ENCODE measurements at regions not wholly inside any gene's neighbourhood (a gene's known extent, or its start where the extent isn't known, plus 50 kb on each side); places are given as distances from the start of the nearest gene placed in this dataset.

DNA sequence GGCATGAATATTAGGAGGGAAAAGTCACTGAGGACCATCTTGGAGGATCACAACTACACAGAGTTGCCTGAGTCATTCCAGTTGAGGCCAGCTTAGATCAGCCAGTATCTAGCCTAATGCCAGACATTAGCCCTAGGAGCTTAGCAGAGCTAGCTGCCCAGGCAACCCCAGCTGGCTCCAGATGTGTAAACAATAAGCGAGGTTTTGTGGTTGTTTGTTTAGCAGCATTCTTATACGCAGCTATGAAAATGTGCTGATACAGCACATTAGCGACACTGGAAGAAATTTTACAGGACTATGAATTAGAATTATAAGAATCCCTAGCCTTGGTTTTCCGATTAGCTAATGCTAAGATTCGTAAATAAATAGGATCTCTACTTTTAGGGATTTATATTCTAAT, 59.3 kb downstream of the BTBD3 start:
- no peak for DNase-seq (ENCODE audit: extremely low spot score)
- Histone ChIP-seq H3K27ac (ENCODE audit: low read depth) (no peak overlapping the region), H3K4me1 (ENCODE audit: insufficient read depth) (no peaks in the 10 kb centered on the region), H3K4me3 (ENCODE audit: low read depth, low read length) (no peak overlapping the region), H3K36me3 (ENCODE audit: insufficient read depth) (no peaks in the 10 kb centered on the region)
- 69% methylated on average over 5 of the region's 5 CpGs for WGBS

DNA sequence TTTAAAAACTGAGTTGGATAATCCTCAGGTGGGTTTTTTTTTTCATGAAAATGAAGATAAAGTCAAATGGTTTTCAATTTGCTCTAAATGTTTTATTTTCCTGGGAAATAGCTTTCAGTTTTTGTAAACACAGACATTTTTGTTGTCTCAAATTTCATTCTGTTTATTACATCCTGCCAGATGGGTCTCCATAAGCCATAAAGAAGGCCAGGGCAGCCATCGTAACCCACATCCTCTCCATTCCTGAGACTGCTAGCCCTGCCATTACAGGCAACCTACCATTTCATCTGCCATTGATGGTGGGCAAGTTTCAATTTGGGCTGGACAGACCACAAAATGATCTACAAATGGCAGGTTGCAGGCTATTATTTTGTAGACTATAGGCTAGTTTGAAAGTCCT, 60.8 kb downstream of the BTBD3 start:
- 66% methylated on average over 1 of the region's 1 CpG for WGBS
- DNase-seq (ENCODE audit: extremely low spot score), result no peak
- H3K36me3 ChIP-seq (ENCODE audit: insufficient read depth), result no peaks in the 10 kb centered on the region

DNA sequence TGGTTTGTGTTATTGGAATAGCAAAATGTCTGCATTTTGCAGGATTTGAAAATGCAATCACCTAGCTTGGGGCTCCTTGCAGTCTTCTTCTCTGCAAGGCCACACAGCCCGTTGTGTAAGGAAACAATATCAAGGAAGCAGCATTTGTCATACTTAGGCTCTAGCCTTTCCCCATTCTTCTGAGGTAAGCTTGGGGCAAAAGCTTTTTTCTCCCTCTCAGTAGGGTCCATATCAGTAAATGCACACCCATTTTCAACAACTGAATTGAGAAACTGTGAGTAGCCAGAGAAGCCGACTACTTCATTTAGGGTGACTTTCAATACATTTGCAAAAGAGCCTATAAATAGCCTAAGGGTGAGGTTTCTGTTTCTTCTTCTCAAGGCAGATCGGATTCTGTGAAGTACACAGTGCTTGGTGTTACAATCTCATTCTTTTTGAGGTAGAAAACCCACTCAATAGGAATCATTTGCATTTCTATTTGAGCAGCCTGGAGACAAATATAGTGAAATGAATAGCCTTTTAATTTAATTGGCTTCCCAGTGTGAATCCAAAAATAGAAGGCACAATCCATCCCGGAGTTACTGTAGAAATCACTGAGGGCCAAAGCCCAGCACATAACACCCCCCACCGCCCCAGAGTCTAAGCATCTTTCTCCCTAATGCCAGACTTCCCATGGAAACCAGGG, 61.8 kb downstream of the BTBD3 start:
- Histone ChIP-seq H3K4me3 (ENCODE audit: low read depth, low read length) (no peak overlapping the region), H3K27ac (ENCODE audit: low read depth) (no peak overlapping the region), H3K4me1 (ENCODE audit: insufficient read depth) (no peaks in the 10 kb centered on the region), H3K36me3 (ENCODE audit: insufficient read depth) (no peaks in the 10 kb centered on the region)
- WGBS, result 46% methylated on average over 5 of the region's 5 CpGs
- no peak for DNase-seq (ENCODE audit: extremely low spot score)

More for the DNA sequence above, 60.8 kb downstream of the BTBD3 start:
- H3K4me1 ChIP-seq (ENCODE audit: insufficient read depth), result no peaks in the 10 kb centered on the region
- H3K4me3 ChIP-seq (ENCODE audit: low read depth, low read length), result no peak overlapping the region
- no peak overlapping the region for H3K27ac ChIP-seq (ENCODE audit: low read depth)

DNA sequence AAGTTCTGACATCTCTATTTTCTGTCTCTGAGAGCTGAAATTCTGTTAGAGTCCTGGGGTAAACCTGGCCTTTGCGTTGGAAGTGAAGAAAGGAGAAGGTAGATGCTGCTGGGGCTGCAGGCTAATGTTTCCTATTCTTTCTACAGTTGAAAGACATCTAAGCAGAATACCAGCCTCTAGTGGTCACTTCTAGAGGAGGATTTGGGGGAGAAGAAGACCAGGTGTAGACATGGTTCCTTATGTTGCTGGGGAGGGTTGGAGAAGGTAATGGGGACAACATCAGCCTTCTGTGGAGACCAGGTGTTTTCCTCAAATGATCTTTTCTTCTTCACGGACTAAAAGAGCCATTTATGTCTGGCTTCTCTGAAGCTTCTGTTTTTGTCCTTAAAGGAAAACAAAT, 62.6 kb downstream of the BTBD3 start:
- no peak for DNase-seq (ENCODE audit: extremely low spot score)
- H3K4me1 ChIP-seq (ENCODE audit: insufficient read depth), result no peaks in the 10 kb centered on the region
- WGBS, result 50% methylated on average over 2 of the region's 2 CpGs
- no peaks in the 10 kb centered on the region for H3K36me3 ChIP-seq (ENCODE audit: insufficient read depth)
- no peak overlapping the region for H3K4me3 ChIP-seq (ENCODE audit: low read depth, low read length)
- no peak overlapping the region for H3K27ac ChIP-seq (ENCODE audit: low read depth)

DNA sequence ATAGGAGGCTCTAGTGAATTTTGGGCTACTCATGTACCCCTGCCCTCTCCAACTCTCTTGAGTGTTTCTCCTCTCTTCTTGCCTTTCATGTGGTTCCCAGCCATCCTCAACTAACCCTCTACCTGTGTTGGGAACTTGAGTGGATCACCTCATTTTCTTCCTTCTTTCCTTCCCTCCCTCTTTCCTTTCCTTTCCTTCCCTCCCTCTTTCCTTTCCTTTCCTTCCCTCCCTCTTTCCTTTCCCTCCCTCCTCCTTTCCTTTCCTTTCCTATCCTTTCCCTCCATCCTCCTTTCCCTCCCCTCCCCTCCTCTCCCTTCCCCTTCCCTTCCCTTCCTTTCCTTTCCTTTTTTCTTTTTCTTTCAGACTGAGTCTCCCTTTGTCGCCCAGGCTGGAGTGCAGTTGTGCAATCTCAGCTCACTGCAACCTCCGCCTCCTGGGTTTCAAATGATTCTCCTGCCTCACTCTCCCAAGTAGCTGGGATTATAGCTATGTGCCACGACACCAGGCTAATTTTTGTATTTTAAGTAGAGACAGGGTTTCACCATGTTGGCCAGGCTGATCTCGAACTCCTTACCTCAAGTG, 63.8 kb downstream of the BTBD3 start:
- WGBS, result 94% methylated on average over 4 of the region's 4 CpGs
- Histone ChIP-seq H3K4me1 (ENCODE audit: insufficient read depth) (no peaks in the 10 kb centered on the region), H3K27ac (ENCODE audit: low read depth) (no peak overlapping the region), H3K4me3 (ENCODE audit: low read depth, low read length) (no peak overlapping the region), H3K36me3 (ENCODE audit: insufficient read depth) (no peaks in the 10 kb centered on the region)
- no peak for DNase-seq (ENCODE audit: extremely low spot score)

DNA sequence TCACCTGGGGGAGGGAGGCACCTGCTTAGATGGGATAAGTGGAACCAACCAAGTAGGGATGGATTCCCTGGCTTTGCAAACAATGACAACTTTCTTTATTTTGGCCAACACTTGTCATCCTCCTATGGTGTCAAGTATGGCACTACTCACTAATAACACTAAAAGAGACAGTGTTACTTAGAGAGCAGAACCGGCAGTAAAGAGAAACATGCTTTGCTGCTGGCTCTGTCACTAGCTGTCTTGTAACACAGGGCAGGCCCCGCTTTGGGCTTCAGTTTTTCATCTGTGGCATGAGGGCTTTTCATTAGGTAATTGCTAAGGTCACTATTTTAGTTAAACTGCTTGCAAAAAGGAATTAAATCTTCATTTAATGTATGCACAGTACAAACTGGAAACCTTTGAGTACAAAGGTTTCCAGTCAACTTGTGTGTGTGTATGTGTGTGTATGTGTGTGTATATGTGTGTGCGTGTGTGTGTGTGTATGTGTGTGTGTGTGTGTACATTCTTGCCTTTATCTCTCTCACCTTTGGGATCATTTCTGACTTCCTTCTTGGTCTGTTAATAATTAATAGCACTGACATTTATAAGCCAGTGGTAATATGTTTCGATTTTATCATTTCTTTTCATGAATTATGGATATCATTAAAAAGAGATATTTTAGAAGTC, 64.7 kb downstream of the BTBD3 start:
- Histone ChIP-seq H3K4me3 (ENCODE audit: low read depth, low read length) (no peak overlapping the region), H3K36me3 (ENCODE audit: insufficient read depth) (no peaks in the 10 kb centered on the region), H3K27ac (ENCODE audit: low read depth) (no peak overlapping the region), H3K4me1 (ENCODE audit: insufficient read depth) (no peaks in the 10 kb centered on the region)
- DNase-seq (ENCODE audit: extremely low spot score), result no peak
- 70% methylated on average over 4 of the region's 4 CpGs for WGBS

DNA sequence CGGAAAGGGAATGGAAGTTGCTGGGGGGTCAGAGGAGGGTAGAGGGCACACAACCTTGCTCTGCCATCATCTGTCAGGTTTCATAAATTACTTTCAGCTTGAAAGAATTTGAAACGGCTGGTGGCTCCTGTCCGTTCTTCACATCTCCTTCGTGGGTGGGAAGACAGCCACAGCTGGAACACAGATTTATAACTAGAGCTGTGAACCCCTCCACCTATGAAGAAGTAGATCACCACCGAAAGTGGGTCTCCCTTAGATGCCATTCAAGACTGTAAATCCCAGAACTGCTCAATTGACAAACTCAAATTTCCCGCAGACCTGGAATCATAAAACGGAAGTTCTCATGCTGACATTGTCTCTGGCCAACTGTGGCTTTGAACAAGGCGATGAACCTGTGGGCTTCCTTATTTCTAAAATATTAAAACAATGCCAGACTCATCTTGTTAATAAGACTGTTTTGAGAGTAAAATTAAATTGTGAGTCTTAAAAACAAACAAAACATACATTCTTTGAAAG, 65.3 kb downstream of the BTBD3 start:
- 87% methylated on average over 8 of the region's 8 CpGs for WGBS

DNA sequence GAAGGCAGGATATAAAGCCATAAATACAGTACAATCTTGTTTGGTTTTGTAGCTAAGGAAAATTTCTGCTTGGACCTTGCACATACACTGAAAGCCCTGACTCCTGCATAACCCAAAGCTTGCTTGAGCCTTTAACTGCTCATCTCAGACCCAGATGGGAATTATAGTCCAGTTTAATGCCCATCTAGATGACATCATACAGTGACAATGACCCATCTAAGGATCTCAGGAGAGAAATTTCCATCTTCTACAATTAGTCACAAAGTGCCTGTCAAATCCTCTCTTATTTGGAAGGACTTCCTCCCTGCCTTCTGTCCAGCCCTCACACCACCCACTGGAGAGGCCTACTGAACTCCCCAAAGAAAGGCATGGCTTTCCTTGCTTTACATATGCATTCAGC, 69.3 kb downstream of the BTBD3 start:
- DNase-seq (ENCODE audit: extremely low spot score), result no peak
- H3K4me3 ChIP-seq (ENCODE audit: low read depth, low read length), result no peak overlapping the region

More for the DNA sequence above, 65.3 kb downstream of the BTBD3 start:
- Histone ChIP-seq H3K4me1 (ENCODE audit: insufficient read depth) (no peaks in the 10 kb centered on the region), H3K36me3 (ENCODE audit: insufficient read depth) (no peaks in the 10 kb centered on the region), H3K4me3 (ENCODE audit: low read depth, low read length) (no peak overlapping the region), H3K27ac (ENCODE audit: low read depth) (no peak overlapping the region)
- DNase-seq (ENCODE audit: extremely low spot score), result no peak

DNA sequence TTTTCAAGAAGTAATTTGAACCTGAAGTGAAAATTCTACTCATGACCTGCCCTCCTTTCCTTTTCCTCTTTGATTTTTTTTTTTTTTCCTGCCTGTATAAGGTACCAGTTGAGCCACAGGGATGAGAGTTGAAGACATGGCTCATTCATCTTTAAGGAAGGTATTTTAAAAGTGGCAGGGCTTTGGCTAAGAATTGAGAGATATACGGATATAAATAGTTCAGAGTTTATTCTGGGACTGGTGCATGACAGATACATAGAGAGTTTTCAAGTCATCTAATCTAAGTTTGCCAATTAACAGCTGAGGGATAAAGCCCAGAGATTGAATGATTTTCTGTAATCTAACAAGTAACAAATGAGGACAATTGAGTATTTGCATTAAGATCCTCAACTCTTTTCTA, 69.8 kb downstream of the BTBD3 start:
- DNase-seq (ENCODE audit: extremely low spot score), result no peak
- H3K36me3 ChIP-seq (ENCODE audit: insufficient read depth), result no peaks in the 10 kb centered on the region
- WGBS, result 52% methylated on average over 1 of the region's 1 CpG

More for the DNA sequence above, 69.3 kb downstream of the BTBD3 start:
- H3K4me1 ChIP-seq (ENCODE audit: insufficient read depth), result no peaks in the 10 kb centered on the region
- H3K27ac ChIP-seq (ENCODE audit: low read depth), result no peak overlapping the region
- H3K36me3 ChIP-seq (ENCODE audit: insufficient read depth), result no peaks in the 10 kb centered on the region

DNA sequence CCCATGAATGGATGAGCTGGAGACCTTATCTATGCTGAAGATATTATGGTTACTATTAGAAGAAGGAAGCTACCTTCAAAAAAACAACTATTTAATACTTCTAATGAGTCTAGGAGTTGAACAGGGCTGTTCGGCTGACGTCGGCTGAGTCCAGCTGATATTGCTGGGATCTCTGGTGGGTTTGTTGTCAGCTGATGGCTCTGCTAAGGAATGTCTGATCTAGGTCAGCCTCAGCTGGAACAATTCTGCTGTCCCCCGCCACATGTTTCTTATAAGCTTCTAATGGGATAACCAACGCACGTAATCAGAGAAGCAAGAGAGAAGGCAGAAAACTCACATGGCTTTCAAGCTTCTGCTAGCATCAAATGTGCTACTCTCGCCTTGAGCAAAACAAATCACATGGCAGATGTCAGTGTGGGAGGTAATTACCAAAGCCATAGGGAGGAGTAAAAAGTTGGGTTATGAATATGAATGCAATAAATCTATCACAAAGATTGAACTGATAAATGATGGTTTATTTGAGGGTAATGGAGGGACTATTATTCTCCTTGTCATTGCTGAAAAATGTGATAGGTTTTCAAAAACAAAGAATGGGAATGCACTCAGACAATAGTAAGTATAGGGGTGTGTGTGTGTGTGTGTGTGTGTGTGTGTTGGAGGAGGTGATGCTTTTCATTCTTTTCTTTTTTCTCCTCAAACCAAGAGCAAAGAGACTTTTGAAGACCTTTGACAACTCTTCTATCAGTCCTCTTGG, 71.5 kb downstream of the BTBD3 start:
- WGBS, result 92% methylated on average over 7 of the region's 7 CpGs
- no peak for DNase-seq (ENCODE audit: extremely low spot score)
- Histone ChIP-seq H3K4me1 (ENCODE audit: insufficient read depth) (no peaks in the 10 kb centered on the region), H3K4me3 (ENCODE audit: low read depth, low read length) (no peak overlapping the region), H3K27ac (ENCODE audit: low read depth) (no peak overlapping the region), H3K36me3 (ENCODE audit: insufficient read depth) (no peaks in the 10 kb centered on the region)

More for the DNA sequence above, 69.8 kb downstream of the BTBD3 start:
- Histone ChIP-seq H3K4me1 (ENCODE audit: insufficient read depth) (no peaks in the 10 kb centered on the region), H3K27ac (ENCODE audit: low read depth) (no peak overlapping the region), H3K4me3 (ENCODE audit: low read depth, low read length) (no peak overlapping the region)

DNA sequence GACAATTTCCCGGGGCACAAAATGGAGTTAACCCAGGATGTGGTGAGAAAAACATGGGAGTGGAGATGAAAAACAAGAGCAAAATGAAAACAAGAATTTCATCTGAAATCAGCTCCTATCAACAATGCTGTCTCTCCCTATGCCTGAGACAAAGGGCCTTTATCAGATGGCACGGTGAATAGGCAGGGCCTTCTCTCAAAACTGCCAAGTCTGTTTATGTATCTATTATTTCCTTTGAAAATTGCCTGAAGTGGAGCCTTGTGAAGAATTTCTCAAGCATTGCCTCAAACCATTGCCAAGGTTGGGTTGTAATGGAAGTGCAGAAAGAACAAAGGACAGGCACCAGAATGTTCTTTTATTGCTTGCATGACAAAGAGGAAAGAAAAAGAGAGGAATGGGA, 74.7 kb downstream of the BTBD3 start:
- 82% methylated on average over 2 of the region's 2 CpGs for WGBS
- Histone ChIP-seq H3K27ac (ENCODE audit: low read depth) (no peak overlapping the region), H3K36me3 (ENCODE audit: insufficient read depth) (no peaks in the 10 kb centered on the region), H3K4me3 (ENCODE audit: low read depth, low read length) (no peak overlapping the region), H3K4me1 (ENCODE audit: insufficient read depth) (no peaks in the 10 kb centered on the region)
- DNase-seq (ENCODE audit: extremely low spot score), result no peak

DNA sequence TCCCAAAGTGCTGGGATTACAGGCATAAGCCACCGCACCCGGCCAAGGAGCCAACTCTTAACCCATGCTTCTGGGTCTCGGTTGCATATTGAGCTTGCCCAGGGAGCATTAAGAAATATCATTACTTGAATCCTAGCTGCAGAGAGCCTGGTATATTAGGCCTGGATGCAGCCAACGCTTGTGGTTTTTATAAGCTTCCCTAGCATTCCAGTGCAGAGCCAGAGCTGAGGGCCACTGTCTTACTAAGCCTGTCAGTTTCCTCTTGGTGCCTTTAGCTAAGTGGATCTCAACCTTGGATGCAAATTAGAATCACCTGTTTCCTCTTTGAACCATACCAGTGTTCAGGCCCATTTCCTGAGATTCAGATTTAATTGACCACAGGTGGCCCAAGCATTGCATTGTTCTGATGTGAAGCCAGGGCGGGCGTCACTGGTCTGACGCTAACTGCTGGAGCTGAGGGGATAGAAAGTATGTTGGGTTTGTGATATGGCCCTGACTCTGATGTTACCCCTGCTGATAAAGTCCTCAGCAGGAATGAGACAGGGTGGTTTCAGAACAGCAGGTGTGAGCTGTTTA, 76.3 kb downstream of the BTBD3 start:
- H3K27ac ChIP-seq (ENCODE audit: low read depth), result no peak overlapping the region
- DNase-seq (ENCODE audit: extremely low spot score), result no peak
- no peaks in the 10 kb centered on the region for H3K36me3 ChIP-seq (ENCODE audit: insufficient read depth)
- 74% methylated on average over 7 of the region's 7 CpGs for WGBS
- H3K4me1 ChIP-seq (ENCODE audit: insufficient read depth), result no peaks in the 10 kb centered on the region
- H3K4me3 ChIP-seq (ENCODE audit: low read depth, low read length), result no peak overlapping the region

DNA sequence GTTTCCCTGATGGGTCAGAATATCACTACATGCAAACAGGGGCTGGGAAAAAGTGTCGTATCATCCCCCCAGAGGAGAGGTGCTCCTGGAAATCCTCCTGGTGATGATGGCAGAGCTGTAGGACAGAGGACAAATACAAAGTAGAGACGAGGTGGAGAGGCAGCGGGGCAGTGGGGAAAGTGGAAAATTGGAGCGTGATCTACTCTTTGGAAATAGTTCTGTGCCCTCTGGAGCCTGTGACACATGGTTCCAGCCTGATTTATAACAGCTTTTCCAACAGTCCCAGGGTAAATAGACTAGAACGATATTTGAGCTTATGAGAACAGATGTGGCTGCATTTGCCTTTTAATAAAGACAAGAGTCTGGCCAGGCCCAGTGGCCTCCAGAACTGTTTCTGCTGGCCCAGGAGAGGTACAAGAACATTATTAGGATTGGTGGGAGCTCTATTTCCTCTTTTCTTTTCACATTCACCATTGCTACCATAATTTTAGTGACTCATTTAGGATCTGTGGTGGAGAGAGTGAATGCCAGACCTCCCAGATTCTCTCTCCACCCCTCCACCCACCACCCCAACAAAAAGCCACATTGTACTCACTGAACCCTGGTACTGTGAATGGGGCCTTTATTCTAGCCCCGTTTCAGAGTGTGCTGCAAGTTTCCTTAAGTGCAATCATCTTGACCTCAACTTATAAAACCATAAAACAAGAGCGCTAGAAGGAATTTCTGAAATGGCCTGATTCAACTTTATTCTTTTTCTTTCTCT, 78.3 kb downstream of the BTBD3 start:
- Histone ChIP-seq H3K36me3 (ENCODE audit: insufficient read depth) (no peaks in the 10 kb centered on the region), H3K4me3 (ENCODE audit: low read depth, low read length) (no peak overlapping the region), H3K27ac (ENCODE audit: low read depth) (no peak overlapping the region), H3K4me1 (ENCODE audit: insufficient read depth) (no peaks in the 10 kb centered on the region)
- DNase-seq (ENCODE audit: extremely low spot score), result no peak
- WGBS, result 85% methylated on average over 7 of the region's 7 CpGs

All from urinary bladder (tissue), 3 donors.